ENCODE measurements at regions not wholly inside any gene's neighbourhood (a gene's known extent, or its start where the extent isn't known, plus 50 kb on each side); places are given as distances from the start of the nearest gene placed in this dataset.

DNA sequence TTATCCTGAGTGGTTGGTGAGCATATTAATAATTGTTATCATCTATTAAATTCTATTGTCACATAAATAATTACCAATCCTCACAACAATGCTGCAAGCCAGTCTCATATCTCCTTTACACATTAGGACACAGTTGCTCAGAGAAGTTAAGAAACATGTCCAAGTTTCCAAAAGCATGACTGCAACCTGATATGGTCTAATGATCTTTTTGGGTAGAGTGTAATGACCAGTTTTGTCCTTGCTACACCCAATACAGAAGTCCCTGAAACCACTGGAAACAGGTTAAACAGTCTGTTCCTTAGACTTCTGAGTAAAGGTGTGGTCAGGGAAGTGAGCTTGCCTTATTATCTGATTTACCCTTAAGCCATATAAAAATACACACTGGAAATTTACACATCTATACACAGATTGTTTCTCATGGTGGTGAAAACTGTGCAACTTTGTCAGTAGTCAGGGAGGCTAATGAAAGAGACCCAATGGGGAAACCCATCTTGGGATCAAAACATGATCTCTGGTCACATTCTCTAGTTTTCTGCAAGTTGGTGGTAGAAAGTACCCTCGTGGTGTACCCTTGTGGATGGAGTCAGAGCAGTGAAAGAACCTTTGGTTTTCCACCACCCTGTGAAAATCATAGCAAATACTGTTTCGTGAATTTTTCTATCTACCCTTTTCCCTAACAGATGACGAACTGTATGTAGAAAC lies 146.0 kb upstream of the KLF12 start:
- Histone ChIP-seq H3K4me2 (ENCODE audit: low read depth, low read length) (no peak overlapping the region), H3K4me1 (ENCODE audit: insufficient read depth, low read length) (no peaks in the 10 kb centered on the region), H3K27me3 (ENCODE audit: control insufficient read depth in 1 of 2, insufficient read depth in 2 of 2, low read length in 2 of 2) (no peaks in the 10 kb centered on the region; a peak in 1 of 5 replicates), H2AFZ (ENCODE audit: low read length) (no peak overlapping the region), H3K36me3 (replicated peaks in 1 of 2; ENCODE audit: control insufficient read depth in 1 of 2, insufficient read depth in 2 of 2, low read length in 2 of 2) (no peaks in the 10 kb centered on the region), H4K20me1 (ENCODE audit: insufficient read depth, low read length) (no peaks in the 10 kb centered on the region), H3K79me2 (ENCODE audit: insufficient read depth, low read length) (no peaks in the 10 kb centered on the region), H3K9ac (ENCODE audit: insufficient read depth, low read depth, low read length) (no peak overlapping the region), H3K4me3 (replicated peaks in 1 of 3; ENCODE audit: insufficient read depth in 1 of 3, low read depth in 2 of 3, low read length in 3 of 3) (no peak overlapping the region), H3K9me3 (ENCODE audit: low read length) (no peaks in the 10 kb centered on the region), H3K27ac (ENCODE audit: extremely low read length, insufficient read depth, low read length) (no peak overlapping the region)
- DNase-seq (ENCODE audit: low spot score) (no peak), FAIRE-seq (no peak), ATAC-seq (no peak)
- in situ Hi-C loops (cut with HindIII; ENCODE audit: extremely low pct_ligation_motif_present, low pct_unique_long_range_greater_than_20kb): loop anchor here (10.0 kb wide), 3 partner anchors 255 to 525 kb away; no protein-coding TSS in a partner anchor
- intact Hi-C loops (cut with micrococcal nuclease; ENCODE audit: unreplicated experiment): no loop called here
- no peak for TF ChIP-seq KLF13 (CRISPR knock-in tag; IDR thresholded peaks at IDR 0.05)
- TF ChIP-seq ZBTB38 (CRISPR knock-in tag; IDR thresholded peaks at IDR 0.05): no peak
- no peak for TF ChIP-seq REL (CRISPR knock-in tag; conservative IDR thresholded peaks at IDR 0.05)
- TF ChIP-seq, protein P1, sequence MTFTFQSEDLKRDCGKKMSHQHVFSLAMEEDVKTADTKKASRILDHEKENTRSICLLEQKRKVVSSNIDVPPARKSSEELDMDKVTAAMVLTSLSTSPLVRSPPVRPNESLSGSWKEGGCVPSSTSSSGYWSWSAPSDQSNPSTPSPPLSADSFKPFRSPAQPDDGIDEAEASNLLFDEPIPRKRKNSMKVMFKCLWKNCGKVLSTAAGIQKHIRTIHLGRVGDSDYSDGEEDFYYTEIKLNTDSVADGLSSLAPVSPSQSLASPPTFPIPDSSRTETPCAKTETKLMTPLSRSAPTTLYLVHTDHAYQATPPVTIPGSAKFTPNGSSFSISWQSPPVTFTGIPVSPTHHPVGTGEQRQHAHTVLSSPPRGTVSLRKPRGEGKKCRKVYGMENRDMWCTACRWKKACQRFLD (CRISPR knock-in tag; IDR thresholded peaks at IDR 0.05; ENCODE audit: borderline replicate concordance): no peak
- TF ChIP-seq KDM1A (CRISPR knock-in tag; IDR thresholded peaks at IDR 0.05): no peak
- no peak for TF ChIP-seq KDM4B (CRISPR knock-in tag; IDR thresholded peaks at IDR 0.05)
- no peak for TF ChIP-seq TBL1XR1 (IDR thresholded peaks at IDR 0.05; ENCODE audit: borderline replicate concordance, low read length, partially characterized antibody)
- TF ChIP-seq WIZ (CRISPR knock-in tag; IDR thresholded peaks at IDR 0.05): no peak
- no peak for TF ChIP-seq AHR (CRISPR knock-in tag; IDR thresholded peaks at IDR 0.05)
- TF ChIP-seq, protein P2, sequence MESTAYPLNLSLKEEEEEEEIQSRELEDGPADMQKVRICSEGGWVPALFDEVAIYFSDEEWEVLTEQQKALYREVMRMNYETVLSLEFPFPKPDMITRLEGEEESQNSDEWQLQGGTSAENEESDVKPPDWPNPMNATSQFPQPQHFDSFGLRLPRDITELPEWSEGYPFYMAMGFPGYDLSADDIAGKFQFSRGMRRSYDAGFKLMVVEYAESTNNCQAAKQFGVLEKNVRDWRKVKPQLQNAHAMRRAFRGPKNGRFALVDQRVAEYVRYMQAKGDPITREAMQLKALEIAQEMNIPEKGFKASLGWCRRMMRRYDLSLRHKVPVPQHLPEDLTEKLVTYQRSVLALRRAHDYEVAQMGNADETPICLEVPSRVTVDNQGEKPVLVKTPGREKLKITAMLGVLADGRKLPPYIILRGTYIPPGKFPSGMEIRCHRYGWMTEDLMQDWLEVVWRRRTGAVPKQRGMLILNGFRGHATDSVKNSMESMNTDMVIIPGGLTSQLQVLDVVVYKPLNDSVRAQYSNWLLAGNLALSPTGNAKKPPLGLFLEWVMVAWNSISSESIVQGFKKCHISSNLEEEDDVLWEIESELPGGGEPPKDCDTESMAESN (CRISPR knock-in tag; conservative IDR thresholded peaks at IDR 0.05): no peak
- no peak for TF ChIP-seq ZNF737 (CRISPR knock-in tag; IDR thresholded peaks at IDR 0.05; ENCODE audit: borderline replicate concordance)
- TF ChIP-seq NFKB2 (CRISPR knock-in tag; IDR thresholded peaks at IDR 0.05; ENCODE audit: borderline replicate concordance): no peak
- BruUV-seq (replicated peaks): no TSS peak
- ChIA-PET CTCF (ENCODE audit: low intra/inter-chr PET ratio, low total read pairs) (no interaction called here), POLR2A (no interaction called here)
- WGBS (ENCODE audit: low lambda C conversion rate): 19% methylated on average over 3 of the region's 3 CpGs
